GM23338 (cell line): ENCODE measurements at regions not wholly inside any gene's neighbourhood (a gene's known extent, or its start where the extent isn't known, plus 50 kb on each side); places are given as distances from the start of the nearest gene placed in this dataset.

ENCODE experiments used
- ATAC-seq: fragments of 200-7000 bp; cut with Tn5 transposase; 3 replicates; pipeline ENCODE4 v1.9.1; 2020
- DNase-seq: peaks from one replicate; pipeline ENCODE4 v3.0.0-alpha.2; 2015; ENCODE audit warnings: low spot score
- H2AFZ ChIP-seq: fragments of 200-600 bp; sonication (generic); 2 replicates; pipeline ENCODE4 v1.8.0; 2016; ENCODE audit warnings: antibody characterized with exemption, mild to moderate bottlenecking, moderate library complexity
- H3F3A ChIP-seq: fragments of 200-600 bp; sonication (generic); replicated peaks from 2 replicates; pipeline ENCODE4 v1.8.0; 2017; ENCODE audit warnings: antibody characterized with exemption, mixed run types, low read depth
- H3K27ac ChIP-seq: fragments of 200-600 bp; sonication (generic); 2 replicates; pipeline ENCODE4 v1.6.1; 2016; ENCODE audit warnings: low read depth
- H3K27me3 ChIP-seq: fragments of 200-600 bp; sonication (generic); 2 replicates; pipeline ENCODE4 v1.8.0; 2016; ENCODE audit warnings: mild to moderate bottlenecking, mixed run types, moderate library complexity; ENCODE audit not compliant: insufficient read depth
- H3K36me3 ChIP-seq: fragments of 200-600 bp; sonication (generic); 2 replicates; pipeline ENCODE4 v1.8.0; 2016; ENCODE audit warnings: mild to moderate bottlenecking; ENCODE audit not compliant: insufficient read depth
- H3K4me1 ChIP-seq: fragments of 200-600 bp; sonication (generic); 2 replicates; pipeline ENCODE4 v1.8.0; 2016; ENCODE audit warnings: mild to moderate bottlenecking, moderate library complexity; ENCODE audit not compliant: insufficient read depth
- H3K4me2 ChIP-seq: fragments of 200-600 bp; sonication (generic); 2 replicates; pipeline ENCODE4 v1.7.1; 2017; ENCODE audit warnings: mixed run types
- H3K4me3 ChIP-seq: fragments of 200-600 bp; sonication (generic); 2 replicates; pipeline ENCODE4 v1.6.1; 2016; ENCODE audit warnings: mixed run types
- H3K79me2 ChIP-seq: fragments of 200-600 bp; sonication (generic); replicated peaks from 2 replicates; pipeline ENCODE4 v1.8.0; 2017; ENCODE audit warnings: mild to moderate bottlenecking; ENCODE audit not compliant: insufficient read depth
- H3K9me2 ChIP-seq: fragments of 200-600 bp; sonication (generic); 2 replicates; pipeline ENCODE4 v1.8.0; 2017; ENCODE audit not compliant: insufficient read depth
- H4K20me1 ChIP-seq: fragments of 200-600 bp; sonication (generic); replicated peaks from 2 replicates; pipeline ENCODE4 v1.8.0; 2017; ENCODE audit warnings: mild to moderate bottlenecking; ENCODE audit not compliant: insufficient read depth
- H3K27ac Mint-ChIP-seq: 2 replicates; pipeline ENCODE4 v1.8.0; 2020; ENCODE audit warnings: inconsistent platforms, mild to moderate bottlenecking, moderate library complexity, mixed read lengths
- H3K27me3 Mint-ChIP-seq: 3 replicates; pipeline ENCODE4 v1.8.0; 2022; ENCODE audit warnings: low read depth, mild to moderate bottlenecking, moderate library complexity, mixed read lengths, inconsistent platforms; ENCODE audit not compliant: insufficient read depth, poor library complexity
- H3K36me3 Mint-ChIP-seq: 3 replicates; pipeline ENCODE4 v1.8.0; 2021; ENCODE audit warnings: low read depth, mild to moderate bottlenecking, inconsistent platforms, moderate library complexity, mixed read lengths
- H3K4me1 Mint-ChIP-seq: 3 replicates; pipeline ENCODE4 v1.8.0; 2020; ENCODE audit warnings: mild to moderate bottlenecking, inconsistent platforms, mixed read lengths
- H3K4me3 Mint-ChIP-seq: 3 replicates; pipeline ENCODE4 v1.8.0; 2021; ENCODE audit warnings: moderate library complexity, mild to moderate bottlenecking, inconsistent platforms, mixed read lengths
- H3K9me3 Mint-ChIP-seq: 3 replicates; pipeline ENCODE4 v1.8.0; 2020; ENCODE audit warnings: moderate library complexity, mild to moderate bottlenecking, inconsistent platforms, mixed read lengths
- CREB1 ChIP-seq: fragments of 250-450 bp; sonication (Bioruptor Pico); IDR thresholded peaks from 2 replicates; pipeline ENCODE4 v1.5.0; 2020; ENCODE audit warnings: low read depth, mild to moderate bottlenecking, moderate library complexity
- EZH2 ChIP-seq: fragments of 200-600 bp; sonication (generic); IDR thresholded peaks from one replicate; pipeline ENCODE4 v1.8.0; 2017; ENCODE audit warnings: antibody characterized with exemption, mild to moderate bottlenecking, low read depth; ENCODE audit not compliant: unreplicated experiment
- EZH2phosphoT487 ChIP-seq: fragments of 200-600 bp; sonication (generic); IDR thresholded peaks from one replicate; pipeline ENCODE4 v1.8.1; 2018; ENCODE audit warnings: antibody characterized with exemption; ENCODE audit not compliant: unreplicated experiment
- JUNB ChIP-seq: IDR thresholded peaks from one replicate; pipeline ENCODE4 v1.6.1; 2016; ENCODE audit warnings: antibody characterized with exemption; ENCODE audit not compliant: unreplicated experiment
- NANOG ChIP-seq: IDR thresholded peaks from 2 replicates; pipeline ENCODE4 v1.6.1; 2016; ENCODE audit warnings: antibody characterized with exemption, borderline replicate concordance
- POLR2AphosphoS5 ChIP-seq: IDR thresholded peaks from 2 replicates; pipeline ENCODE4 v1.6.1; 2016; ENCODE audit warnings: antibody characterized with exemption, low read depth
- REST ChIP-seq: IDR thresholded peaks from one replicate; pipeline ENCODE4 v1.6.1; 2018; ENCODE audit warnings: antibody characterized with exemption; ENCODE audit not compliant: unreplicated experiment
- STAT1 ChIP-seq: IDR thresholded peaks from one replicate; pipeline ENCODE4 v1.6.1; 2016; ENCODE audit warnings: antibody characterized with exemption; ENCODE audit not compliant: unreplicated experiment
- ZNF114 ChIP-seq: fragments of 250-450 bp; sonication (Bioruptor Pico); IDR thresholded peaks from 2 replicates; pipeline ENCODE4 v1.5.0; 2020; ENCODE audit warnings: mild to moderate bottlenecking, moderate library complexity
- ZNF331 ChIP-seq: fragments of 250-450 bp; sonication (Bioruptor Pico); IDR thresholded peaks from 2 replicates; pipeline ENCODE4 v1.5.0; 2020; ENCODE audit warnings: low read depth, mild to moderate bottlenecking, moderate library complexity
- TF ChIP-seq, protein P1 (sequence below): IDR thresholded peaks from 2 replicates; pipeline ENCODE4 v1.6.1; 2016; ENCODE audit warnings: antibody characterized with exemption
- TF ChIP-seq, protein P2 (sequence below): fragments of 250-450 bp; sonication (Bioruptor Pico); IDR thresholded peaks from 2 replicates; pipeline ENCODE4 v1.5.0; 2020; ENCODE audit warnings: mild to moderate bottlenecking, moderate library complexity
- TF ChIP-seq, protein P3 (sequence below), 2 experiments: fragments of 200-600 bp in 1 of 2; sonication (generic) in 1 of 2; conservative IDR thresholded peaks; 2 replicates each; pipeline versions ENCODE4 v1.5.1 to v1.6.1; 2016 to 2017; ENCODE audit warnings: antibody characterized with exemption in 2 of 2, low read depth in 2 of 2, mild to moderate bottlenecking in 2 of 2, moderate library complexity in 1 of 2

DNA sequence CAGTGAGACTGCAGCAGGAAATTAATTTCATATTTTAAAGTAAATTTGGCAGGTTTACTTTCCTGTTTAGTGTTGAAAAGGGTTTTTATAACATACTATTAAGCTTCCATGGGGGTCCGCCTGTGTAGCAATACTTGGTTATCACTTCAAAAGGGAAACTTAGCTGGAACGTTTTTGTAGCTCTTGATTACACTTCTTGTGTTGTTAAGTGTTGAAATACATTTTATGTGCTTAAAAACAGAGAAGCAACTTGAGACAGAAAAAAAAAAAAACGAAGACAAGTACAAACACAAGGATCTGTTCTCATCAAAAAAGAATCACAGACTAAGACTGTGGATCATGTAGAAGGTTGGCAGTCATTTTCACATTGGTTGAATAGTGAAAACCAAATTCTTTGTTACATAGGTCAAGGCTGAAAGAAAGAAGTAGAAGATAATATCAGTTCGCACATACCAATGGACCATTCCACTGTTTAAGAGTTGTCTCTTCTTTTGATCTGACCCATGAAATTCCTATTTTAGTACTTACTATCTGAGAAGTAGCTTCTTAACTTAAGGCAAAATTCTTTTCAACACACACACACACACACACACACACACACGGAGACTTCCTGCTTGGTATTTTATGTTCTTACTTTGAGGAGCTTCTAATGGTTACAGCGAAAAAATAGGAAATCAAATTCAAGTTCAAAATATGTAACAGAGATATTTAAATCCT, 113.9 kb upstream of the SLC35B3 start:
- no peaks in the 10 kb centered on the region for H3K36me3 Mint-ChIP-seq
- H2AFZ ChIP-seq = no peak overlapping the region

More for the DNA sequence above, 113.9 kb upstream of the SLC35B3 start:
- Histone ChIP-seq H3K4me3 (no peak overlapping the region), H3K27ac (no peak overlapping the region), H3K36me3 (no peaks in the 10 kb centered on the region), H3K4me2 (no peak overlapping the region), H3K9me2 (no peaks in the 10 kb centered on the region), H3K27me3 (no peaks in the 10 kb centered on the region), H3F3A (no peaks in the 10 kb centered on the region), H3K4me1 (0 out of 2 replicates have a peak, but pooled peaks cover 4% of the 10 kb centered on the region), H3K79me2 (no peaks in the 10 kb centered on the region), H4K20me1 (no peaks in the 10 kb centered on the region)
- DNase-seq (no peak), ATAC-seq (no peak)
- no peaks in the 10 kb centered on the region for H3K9me3 Mint-ChIP-seq
- 0 out of 2 replicates have a peak overlapping the region, but pooled peaks have one; percentile 11 for H3K27ac Mint-ChIP-seq
- TF ChIP-seq EZH2 = no peak
- TF ChIP-seq, protein P1, sequence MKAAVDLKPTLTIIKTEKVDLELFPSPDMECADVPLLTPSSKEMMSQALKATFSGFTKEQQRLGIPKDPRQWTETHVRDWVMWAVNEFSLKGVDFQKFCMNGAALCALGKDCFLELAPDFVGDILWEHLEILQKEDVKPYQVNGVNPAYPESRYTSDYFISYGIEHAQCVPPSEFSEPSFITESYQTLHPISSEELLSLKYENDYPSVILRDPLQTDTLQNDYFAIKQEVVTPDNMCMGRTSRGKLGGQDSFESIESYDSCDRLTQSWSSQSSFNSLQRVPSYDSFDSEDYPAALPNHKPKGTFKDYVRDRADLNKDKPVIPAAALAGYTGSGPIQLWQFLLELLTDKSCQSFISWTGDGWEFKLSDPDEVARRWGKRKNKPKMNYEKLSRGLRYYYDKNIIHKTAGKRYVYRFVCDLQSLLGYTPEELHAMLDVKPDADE = no peak
- no peak for TF ChIP-seq STAT1
- TF ChIP-seq NANOG = no peak
- no peak for TF ChIP-seq ZNF114 (CRISPR knock-in tag)
- no peak for TF ChIP-seq JUNB
- no peak for TF ChIP-seq CREB1
- no peak for TF ChIP-seq REST
- TF ChIP-seq, protein P2, sequence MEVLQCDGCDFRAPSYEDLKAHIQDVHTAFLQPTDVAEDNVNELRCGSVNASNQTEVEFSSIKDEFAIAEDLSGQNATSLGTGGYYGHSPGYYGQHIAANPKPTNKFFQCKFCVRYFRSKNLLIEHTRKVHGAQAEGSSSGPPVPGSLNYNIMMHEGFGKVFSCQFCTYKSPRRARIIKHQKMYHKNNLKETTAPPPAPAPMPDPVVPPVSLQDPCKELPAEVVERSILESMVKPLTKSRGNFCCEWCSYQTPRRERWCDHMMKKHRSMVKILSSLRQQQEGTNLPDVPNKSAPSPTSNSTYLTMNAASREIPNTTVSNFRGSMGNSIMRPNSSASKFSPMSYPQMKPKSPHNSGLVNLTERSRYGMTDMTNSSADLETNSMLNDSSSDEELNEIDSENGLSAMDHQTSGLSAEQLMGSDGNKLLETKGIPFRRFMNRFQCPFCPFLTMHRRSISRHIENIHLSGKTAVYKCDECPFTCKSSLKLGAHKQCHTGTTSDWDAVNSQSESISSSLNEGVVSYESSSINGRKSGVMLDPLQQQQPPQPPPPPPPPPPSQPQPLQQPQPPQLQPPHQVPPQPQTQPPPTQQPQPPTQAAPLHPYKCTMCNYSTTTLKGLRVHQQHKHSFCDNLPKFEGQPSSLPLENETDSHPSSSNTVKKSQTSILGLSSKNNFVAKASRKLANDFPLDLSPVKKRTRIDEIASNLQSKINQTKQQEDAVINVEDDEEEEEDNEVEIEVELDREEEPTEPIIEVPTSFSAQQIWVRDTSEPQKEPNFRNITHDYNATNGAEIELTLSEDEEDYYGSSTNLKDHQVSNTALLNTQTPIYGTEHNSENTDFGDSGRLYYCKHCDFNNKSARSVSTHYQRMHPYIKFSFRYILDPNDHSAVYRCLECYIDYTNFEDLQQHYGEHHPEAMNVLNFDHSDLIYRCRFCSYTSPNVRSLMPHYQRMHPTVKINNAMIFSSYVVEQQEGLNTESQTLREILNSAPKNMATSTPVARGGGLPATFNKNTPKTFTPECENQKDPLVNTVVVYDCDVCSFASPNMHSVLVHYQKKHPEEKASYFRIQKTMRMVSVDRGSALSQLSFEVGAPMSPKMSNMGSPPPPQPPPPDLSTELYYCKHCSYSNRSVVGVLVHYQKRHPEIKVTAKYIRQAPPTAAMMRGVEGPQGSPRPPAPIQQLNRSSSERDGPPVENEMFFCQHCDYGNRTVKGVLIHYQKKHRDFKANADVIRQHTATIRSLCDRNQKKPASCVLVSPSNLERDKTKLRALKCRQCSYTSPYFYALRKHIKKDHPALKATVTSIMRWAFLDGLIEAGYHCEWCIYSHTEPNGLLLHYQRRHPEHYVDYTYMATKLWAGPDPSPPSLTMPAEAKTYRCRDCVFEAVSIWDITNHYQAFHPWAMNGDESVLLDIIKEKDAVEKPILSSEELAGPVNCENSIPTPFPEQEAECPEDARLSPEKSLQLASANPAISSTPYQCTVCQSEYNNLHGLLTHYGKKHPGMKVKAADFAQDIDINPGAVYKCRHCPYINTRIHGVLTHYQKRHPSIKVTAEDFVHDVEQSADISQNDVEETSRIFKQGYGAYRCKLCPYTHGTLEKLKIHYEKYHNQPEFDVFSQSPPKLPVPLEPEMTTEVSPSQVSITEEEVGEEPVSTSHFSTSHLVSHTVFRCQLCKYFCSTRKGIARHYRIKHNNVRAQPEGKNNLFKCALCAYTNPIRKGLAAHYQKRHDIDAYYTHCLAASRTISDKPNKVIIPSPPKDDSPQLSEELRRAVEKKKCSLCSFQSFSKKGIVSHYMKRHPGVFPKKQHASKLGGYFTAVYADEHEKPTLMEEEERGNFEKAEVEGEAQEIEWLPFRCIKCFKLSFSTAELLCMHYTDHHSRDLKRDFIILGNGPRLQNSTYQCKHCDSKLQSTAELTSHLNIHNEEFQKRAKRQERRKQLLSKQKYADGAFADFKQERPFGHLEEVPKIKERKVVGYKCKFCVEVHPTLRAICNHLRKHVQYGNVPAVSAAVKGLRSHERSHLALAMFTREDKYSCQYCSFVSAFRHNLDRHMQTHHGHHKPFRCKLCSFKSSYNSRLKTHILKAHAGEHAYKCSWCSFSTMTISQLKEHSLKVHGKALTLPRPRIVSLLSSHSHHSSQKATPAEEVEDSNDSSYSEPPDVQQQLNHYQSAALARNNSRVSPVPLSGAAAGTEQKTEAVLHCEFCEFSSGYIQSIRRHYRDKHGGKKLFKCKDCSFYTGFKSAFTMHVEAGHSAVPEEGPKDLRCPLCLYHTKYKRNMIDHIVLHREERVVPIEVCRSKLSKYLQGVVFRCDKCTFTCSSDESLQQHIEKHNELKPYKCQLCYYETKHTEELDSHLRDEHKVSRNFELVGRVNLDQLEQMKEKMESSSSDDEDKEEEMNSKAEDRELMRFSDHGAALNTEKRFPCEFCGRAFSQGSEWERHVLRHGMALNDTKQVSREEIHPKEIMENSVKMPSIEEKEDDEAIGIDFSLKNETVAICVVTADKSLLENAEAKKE (CRISPR knock-in tag) = no peak
- TF ChIP-seq ZNF331 (CRISPR knock-in tag) = no peak
- TF ChIP-seq, protein P3, sequence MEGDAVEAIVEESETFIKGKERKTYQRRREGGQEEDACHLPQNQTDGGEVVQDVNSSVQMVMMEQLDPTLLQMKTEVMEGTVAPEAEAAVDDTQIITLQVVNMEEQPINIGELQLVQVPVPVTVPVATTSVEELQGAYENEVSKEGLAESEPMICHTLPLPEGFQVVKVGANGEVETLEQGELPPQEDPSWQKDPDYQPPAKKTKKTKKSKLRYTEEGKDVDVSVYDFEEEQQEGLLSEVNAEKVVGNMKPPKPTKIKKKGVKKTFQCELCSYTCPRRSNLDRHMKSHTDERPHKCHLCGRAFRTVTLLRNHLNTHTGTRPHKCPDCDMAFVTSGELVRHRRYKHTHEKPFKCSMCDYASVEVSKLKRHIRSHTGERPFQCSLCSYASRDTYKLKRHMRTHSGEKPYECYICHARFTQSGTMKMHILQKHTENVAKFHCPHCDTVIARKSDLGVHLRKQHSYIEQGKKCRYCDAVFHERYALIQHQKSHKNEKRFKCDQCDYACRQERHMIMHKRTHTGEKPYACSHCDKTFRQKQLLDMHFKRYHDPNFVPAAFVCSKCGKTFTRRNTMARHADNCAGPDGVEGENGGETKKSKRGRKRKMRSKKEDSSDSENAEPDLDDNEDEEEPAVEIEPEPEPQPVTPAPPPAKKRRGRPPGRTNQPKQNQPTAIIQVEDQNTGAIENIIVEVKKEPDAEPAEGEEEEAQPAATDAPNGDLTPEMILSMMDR (conservative IDR thresholded peaks at IDR 0.05; ENCODE audit: low read depth in 2 of 2) = no peak
- TF ChIP-seq EZH2phosphoT487 = no peak
- no peak for TF ChIP-seq POLR2AphosphoS5
- peaks cover 18% of the 10 kb centered on the region for H3K4me1 Mint-ChIP-seq
- H3K27me3 Mint-ChIP-seq = no peaks in the 10 kb centered on the region
- no peak overlapping the region for H3K4me3 Mint-ChIP-seq
